Fibroblast of the aortic adventitia (primary cell): ENCODE measurements at regions not wholly inside any gene's neighbourhood (a gene's known extent, or its start where the extent isn't known, plus 50 kb on each side); places are given as distances from the start of the nearest gene placed in this dataset. TPM values are rescaled to one million over a fixed set of nuclear protein-coding genes. Genes with fewer than 3 reads are reported as not detected.

Experiments used
- DNase-seq: peaks from one replicate; pipeline ENCODE4 v3.0.0-alpha.2; 2010; ENCODE audit warnings: low read depth
- H3K4me3 ChIP-seq: 2 replicates; pipeline ENCODE4 v1.5.1; 2011; ENCODE audit warnings: low read depth, mild to moderate bottlenecking, control low read depth, low read length, moderate library complexity
- CTCF ChIP-seq: IDR thresholded peaks from 2 replicates; pipeline ENCODE4 v1.5.1; 2011; ENCODE audit warnings: mild to moderate bottlenecking, low read length, control low read depth, inconsistent platforms; ENCODE audit not compliant: insufficient read depth
- small RNA-seq: library from RNA; depleted of rRNA; stranded (forward); fragments of <200 nt; gene quantifications from one replicate; pipeline ENCODE3, GENCODE V24; 2012

- H3K4me3 ChIP-seq: no peak overlapping the region
- no peak for TF ChIP-seq CTCF
- peak; percentile 92 for DNase-seq
Observed at GRCh38 chr1:219666242-219666641, 53.3 kb upstream of the ZC3H11B start.

GRCh38 chr1:219665089-219665488 is 52.2 kb upstream of the ZC3H11B start:
- DNase-seq: no peak
- no peak for TF ChIP-seq CTCF
- no peak overlapping the region for H3K4me3 ChIP-seq

GRCh38 chr1:219664310-219665029 is 51.6 kb upstream of the ZC3H11B start:
- H3K4me3 ChIP-seq: no peak overlapping the region
- no peak for TF ChIP-seq CTCF
- no peak for DNase-seq

Small RNAs in the stretch of these regions (small RNA-seq; reads per million reads assigned to genes)
- gene RNA5SP76: not detected
